Body of pancreas (tissue), 4 donors: ENCODE measurements at regions not wholly inside any gene's neighbourhood (a gene's known extent, or its start where the extent isn't known, plus 50 kb on each side); places are given as distances from the start of the nearest gene placed in this dataset.

ENCODE experiments used
- CTCF ChIP-seq, 7 experiments: fragments of 450-650 bp in 4 of 7; fragments of 200-600 bp in 3 of 7; sonication (generic) in 3 of 7; IDR thresholded peaks; one replicate each; pipeline ENCODE4 v1.5.1; 2016 to 2019; ENCODE audit warnings: antibody characterized with exemption in 7 of 7
- POLR2A ChIP-seq, 3 donors: fragments of 450-650 bp; IDR thresholded peaks; one replicate each; pipeline ENCODE4 v1.6.1; 2016; ENCODE audit warnings: antibody characterized with exemption in 3 of 3, mild to moderate bottlenecking in 2 of 3

GRCh38 chrX:134735015-134735414 is 62.0 kb downstream of the PABIR2 start:
- TF ChIP-seq CTCF (IDR thresholded peaks at IDR 0.05): no peak
- no peak for TF ChIP-seq POLR2A (IDR thresholded peaks at IDR 0.05)
